D341Med (cell line): ENCODE measurements at regions not wholly inside any gene's neighbourhood (a gene's known extent, or its start where the extent isn't known, plus 50 kb on each side); places are given as distances from the start of the nearest gene placed in this dataset.
"Not testable (repeated sequence)": the region's sequence is repeated elsewhere in the genome, so short reads cannot be mapped to it uniquely, and the experiment has no call there.

ENCODE experiments used
- DNase-seq: peaks from one replicate; pipeline ENCODE4 v3.0.0; 2012; ENCODE audit warnings: low spot score

GRCh38 chr13:61138857-61139256 is 276.8 kb downstream of the PCDH20 start:
- no peak for DNase-seq

DNA sequence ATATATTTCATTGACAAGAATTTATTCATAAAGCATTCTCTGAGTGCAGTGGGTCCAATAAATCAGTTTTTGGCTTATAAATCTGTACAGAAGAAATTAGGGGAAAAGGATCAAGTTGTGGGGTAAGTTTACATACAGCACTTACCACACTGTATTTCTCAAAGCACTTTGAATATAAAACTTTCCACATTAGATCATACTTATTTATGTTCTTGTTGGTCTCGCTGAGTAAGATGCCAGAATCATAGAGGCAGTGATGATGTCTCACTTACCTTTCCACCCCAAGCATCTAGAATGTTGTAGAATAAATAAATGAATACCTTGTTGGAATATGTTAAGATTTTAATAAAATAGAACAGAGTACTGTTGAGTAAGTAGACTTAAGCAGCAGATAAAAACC is 279.1 kb downstream of the PCDH20 start:
- DNase-seq = no peak

DNA sequence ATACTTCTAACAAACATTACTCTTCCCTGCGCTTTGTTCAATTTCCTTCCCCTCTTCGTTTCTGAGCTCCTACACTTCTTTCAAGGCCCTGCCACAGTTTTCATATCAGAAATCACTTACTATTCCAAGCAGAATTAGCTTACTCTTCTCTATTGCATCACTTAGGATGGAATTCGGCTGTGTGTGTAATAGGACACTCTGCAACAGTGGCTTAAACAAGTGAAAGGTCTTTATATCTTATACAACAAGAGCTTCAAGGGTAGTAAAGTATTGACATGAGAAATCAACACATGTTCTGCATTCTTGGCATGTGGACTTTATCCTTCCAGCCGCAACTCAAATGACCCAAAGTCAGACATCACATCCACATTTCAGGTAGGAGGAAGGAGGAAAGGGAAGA is 279.6 kb downstream of the PCDH20 start:
- no peak for DNase-seq

DNA sequence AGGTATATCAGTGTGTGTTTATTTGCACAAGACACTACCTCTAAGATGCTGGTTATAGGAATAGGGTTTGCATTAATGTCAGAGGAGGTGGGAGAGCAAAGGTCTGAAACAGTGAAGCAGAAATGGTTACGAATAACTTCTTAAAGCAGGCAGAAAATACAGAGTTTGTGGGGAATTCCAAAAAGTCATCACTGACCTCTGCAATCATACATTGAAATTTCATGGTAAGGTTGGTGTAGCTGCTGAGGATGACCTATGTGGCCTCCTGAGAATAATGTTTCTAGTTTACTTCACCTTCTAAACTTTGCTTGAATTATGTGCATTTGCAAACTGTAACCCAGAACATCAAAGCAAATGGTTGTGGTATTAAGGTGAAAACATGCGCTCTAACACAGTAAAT is 280.1 kb downstream of the PCDH20 start:
- DNase-seq = no peak

GRCh38 chr13:61128850-61129645 is 286.6 kb downstream of the PCDH20 start:
- DNase-seq = no peak

- DNase-seq = no peak
Observed at GRCh38 chr13:61123538-61124289, 291.9 kb downstream of the PCDH20 start.

- DNase-seq = no peak
Observed at GRCh38 chr13:61113140-61113658, 302.4 kb downstream of the PCDH20 start.

DNA sequence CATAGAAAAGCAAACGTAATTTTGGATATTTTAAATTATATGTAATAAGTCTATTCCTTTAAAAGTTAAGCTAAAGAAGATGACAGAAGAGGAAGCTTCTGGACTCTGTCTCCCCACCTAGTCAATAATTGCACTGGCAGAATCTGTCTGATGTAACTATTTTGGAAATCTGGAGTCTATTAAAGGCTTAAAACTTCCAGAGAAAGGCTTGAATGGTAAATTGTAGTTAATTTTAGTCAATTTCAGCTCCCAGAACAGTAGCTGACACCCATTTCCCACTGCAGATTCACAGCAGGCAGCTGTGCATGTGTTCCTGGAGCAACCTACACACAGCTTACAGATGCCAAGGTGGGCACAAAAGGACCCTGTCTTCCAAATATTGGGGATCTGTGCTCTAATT is 304.1 kb downstream of the PCDH20 start:
- DNase-seq = no peak

DNA sequence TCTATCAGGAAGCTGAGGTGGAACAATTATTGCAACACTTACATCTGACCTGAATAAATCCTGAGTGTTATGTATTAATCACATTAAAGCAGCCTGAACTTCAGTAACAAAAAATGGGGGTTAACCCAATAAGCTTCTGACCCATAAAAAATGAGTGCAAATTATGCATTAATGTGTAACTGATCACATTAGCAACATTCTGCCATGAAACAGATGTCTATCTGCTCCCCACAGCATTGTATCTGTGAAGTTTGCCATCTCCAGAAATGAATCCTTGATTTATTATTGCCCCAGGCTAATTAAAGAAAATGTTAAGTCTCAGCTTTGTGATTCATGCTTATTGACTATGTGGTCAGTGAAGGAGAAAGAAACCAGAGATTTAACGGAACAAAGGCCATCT is 304.9 kb downstream of the PCDH20 start:
- DNase-seq = no peak

GRCh38 chr13:61109741-61110140 is 305.9 kb downstream of the PCDH20 start:
- DNase-seq = no peak

- no peak for DNase-seq
Observed at GRCh38 chr13:61107989-61108388, 307.7 kb downstream of the PCDH20 start.

- no peak for DNase-seq
Observed at GRCh38 chr13:61095885-61096284, 319.8 kb downstream of the PCDH20 start.

- DNase-seq = no peak
Observed at GRCh38 chr13:61094865-61095264, 320.8 kb downstream of the PCDH20 start.

GRCh38 chr13:61089894-61090293 is 325.8 kb downstream of the PCDH20 start:
- DNase-seq = not testable (repeated sequence)

DNA sequence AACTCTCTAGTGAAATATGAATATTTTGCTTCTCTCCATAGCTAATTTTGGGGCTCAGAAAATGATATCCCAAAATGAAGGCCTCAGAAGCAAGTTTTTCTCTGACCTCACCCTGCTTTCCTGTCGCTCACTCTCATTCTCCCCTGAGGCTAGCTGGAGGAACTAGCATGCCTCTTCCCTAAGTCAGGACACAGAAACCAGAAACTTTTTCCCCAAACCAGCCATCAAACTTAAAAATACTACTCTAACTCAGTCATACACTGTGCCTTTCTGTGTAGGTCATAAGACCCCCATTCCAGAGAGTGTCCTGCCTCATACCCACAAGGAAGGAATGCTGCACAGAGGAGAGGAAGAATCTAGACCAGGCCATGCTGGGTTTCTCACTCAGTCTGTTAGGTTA is 329.6 kb downstream of the PCDH20 start:
- no peak for DNase-seq

- DNase-seq = no peak
Observed at GRCh38 chr13:61084988-61085387, 330.7 kb downstream of the PCDH20 start.

DNA sequence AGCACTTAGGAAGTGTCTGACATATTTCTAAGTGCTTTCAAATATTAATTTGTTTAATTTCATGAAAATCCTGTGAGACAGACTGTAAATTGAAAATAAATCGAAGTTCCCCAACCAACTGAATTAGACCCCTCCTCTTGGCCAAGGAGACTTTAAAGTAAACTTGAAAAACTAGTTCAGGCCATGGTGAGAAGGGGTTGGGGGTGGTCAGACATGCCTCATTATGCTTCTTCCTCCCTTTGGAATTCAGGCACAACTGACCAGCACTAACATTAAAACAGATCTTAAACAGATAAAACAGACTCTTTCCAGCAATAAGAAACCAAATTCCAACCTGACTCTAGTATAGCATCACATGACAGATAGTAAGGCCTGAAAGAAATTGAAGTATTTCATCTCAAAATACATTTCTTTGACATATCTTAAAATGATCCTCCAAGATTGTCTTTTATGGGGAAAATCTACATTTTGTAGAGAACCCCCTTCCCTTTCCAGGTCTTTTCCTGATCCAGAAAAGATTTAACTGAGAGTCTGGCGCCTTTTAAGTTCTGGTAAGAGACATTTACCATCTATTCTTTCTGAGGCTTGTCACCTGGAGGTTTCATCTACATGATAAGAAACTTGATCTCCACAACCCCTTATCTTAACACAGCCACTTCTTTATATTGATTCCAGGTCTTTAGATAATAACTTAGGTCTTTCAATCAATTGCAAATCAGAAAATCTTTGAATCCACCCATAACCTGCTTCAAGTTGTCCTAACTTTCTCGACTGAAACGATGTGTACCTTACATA is 336.5 kb downstream of the PCDH20 start:
- no peak for DNase-seq

DNA sequence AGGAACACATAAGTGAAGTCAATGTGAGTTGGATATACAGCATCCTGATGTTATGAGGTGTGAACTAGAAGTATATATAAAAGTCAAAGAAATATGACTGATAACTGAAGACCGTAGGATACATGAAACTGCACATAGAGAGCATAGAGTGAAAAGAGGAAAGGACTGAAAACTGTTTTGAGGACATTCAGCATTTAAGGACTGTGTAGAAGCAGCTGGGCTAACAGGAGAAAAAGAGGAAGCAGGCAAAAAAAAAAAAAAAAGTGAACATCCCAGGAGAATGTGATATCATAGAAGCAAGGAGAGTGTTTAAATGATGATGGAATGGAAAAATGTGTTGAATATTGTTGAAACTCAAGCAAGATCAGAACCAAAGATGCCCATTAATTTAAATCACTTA is 363.5 kb downstream of the PCDH20 start:
- no peak for DNase-seq

DNA sequence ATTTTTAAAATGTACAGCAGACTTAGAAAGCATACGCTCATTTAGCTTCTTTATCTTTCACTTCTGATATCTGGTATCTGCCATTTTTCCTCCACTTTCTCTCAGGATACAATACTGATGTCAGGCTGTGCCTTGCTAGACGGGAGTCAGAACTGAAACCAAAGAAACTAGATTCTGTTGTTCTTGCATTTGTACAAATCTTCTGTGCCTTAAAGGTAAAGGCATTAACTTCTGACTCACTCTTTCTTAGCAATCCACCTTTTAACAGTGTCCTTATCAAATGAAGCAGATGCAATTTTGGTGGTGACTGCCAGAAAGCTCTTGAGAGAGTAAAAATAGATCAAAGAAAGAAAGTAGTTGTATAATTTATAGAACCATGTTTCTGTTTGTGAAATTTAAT is 370.4 kb downstream of the PCDH20 start:
- DNase-seq = no peak

DNA sequence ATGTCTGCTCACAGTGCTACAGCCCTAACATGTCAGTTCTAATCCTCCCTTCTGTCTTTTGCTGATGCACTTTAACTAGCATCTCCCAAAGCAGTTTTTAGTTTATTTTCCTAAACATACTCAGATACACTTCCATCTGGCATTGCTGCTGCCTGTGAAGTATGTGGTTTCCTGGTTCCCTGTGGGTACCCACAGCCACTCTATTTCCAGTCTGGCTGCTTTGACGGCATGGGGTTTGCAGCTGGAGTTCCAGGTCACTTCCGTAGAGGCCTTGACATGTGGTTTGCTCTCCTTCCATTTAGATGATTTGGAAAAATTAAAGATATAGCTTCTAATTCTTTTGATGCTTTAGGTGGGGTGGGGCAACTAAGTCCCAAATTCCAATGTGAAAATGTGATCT is 375.5 kb downstream of the PCDH20 start:
- no peak for DNase-seq

GRCh38 chr13:61039302-61039701 is 376.3 kb downstream of the PCDH20 start:
- DNase-seq = no peak

GRCh38 chr13:61036715-61037114 is 378.9 kb downstream of the PCDH20 start:
- DNase-seq = no peak

- no peak for DNase-seq
Observed at GRCh38 chr13:61030445-61030844, 385.2 kb downstream of the PCDH20 start.
